ENCODE measurements at regions not wholly inside any gene's neighbourhood (a gene's known extent, or its start where the extent isn't known, plus 50 kb on each side); places are given as distances from the start of the nearest gene placed in this dataset.

DNA sequence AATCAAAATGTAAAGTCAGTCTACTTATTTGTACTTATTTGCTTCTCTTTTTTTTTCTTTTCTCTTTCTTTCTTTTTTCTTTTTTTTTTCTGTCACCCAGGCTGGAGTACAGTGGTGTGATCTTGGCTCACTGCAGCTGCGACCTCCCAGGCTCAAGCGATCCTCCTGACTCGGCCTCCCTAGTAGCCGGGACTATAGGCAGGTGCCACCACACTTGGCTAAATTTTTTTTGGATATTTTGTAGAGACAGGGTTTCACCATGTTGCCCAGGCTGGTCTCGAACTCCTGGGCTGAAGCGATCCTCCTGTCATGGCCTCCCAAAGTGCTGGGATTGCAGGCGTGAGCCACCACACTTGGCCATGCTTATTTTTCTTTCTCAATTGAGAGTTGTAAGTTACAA, 98.8 kb upstream of the ZBTB40 start:
- intact Hi-C loops (cut with micrococcal nuclease), result no loop called here
- no peaks in the 10 kb centered on the region for H3K4me1 ChIP-seq (ENCODE audit: control insufficient read depth in 2 of 2, insufficient read depth in 2 of 2, low read length in 2 of 2)
- no peaks in the 10 kb centered on the region for H3K36me3 ChIP-seq (ENCODE audit: control insufficient read depth in 2 of 3, insufficient read depth in 3 of 3, low read length in 3 of 3)
- ChIA-PET CTCF (no interaction called here), POLR2A (no interaction called here)
- Mint-ChIP-seq H3K4me3 (no peak overlapping the region), H3K36me3 (no peaks in the 10 kb centered on the region), H3K27ac (no peak overlapping the region), H3K4me1 (peaks cover 0 to 19% (median 11%) of the 10 kb centered on the region in 7 donors), H3K27me3 (peaks cover 62 to 75% (median 66%) of the 10 kb centered on the region in 5 donors), H3K9me3 (peaks cover 0 to 1% (median 0%) of the 10 kb centered on the region in 11 donors)
- H3K27ac ChIP-seq (ENCODE audit: low read depth, low read length), result no peak overlapping the region
- DNase-seq (no peak), ATAC-seq (no peak)
- H3K4me3 ChIP-seq (ENCODE audit: low read length), result no peak overlapping the region
- no peaks in the 10 kb centered on the region for H3K9me3 ChIP-seq (ENCODE audit: control insufficient read depth in 2 of 3, low read length in 3 of 3)
- H3K27me3 ChIP-seq (ENCODE audit: control insufficient read depth in 2 of 2, insufficient read depth in 2 of 2, low read length in 2 of 2), result peaks cover 0 to 10% of the 10 kb centered on the region in 2 donors

DNA sequence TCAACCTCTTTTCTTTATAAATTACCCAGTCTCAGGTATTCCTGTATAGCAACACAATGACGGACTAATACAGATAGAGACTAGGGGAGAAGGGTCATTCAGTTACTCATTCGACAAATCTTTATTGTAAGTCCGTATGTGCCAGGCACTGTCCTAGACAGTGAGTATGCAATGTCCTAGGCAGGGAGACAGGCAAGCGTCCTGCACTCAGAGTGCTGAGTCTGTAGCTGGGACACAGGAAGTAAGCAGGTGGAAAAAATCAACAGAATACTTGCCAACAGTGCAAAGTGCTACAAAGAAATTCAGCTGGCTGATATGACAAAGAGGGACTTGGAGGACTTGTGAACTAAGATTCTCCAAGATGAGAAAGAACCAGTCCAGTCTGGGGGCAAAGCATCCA, 92.2 kb upstream of the ZBTB40 start:
- H3K36me3 ChIP-seq (ENCODE audit: control insufficient read depth in 2 of 3, insufficient read depth in 3 of 3, low read length in 3 of 3), result no peaks in the 10 kb centered on the region
- no peak for DNase-seq
- H3K36me3 Mint-ChIP-seq, result no peaks in the 10 kb centered on the region
- H3K4me1 ChIP-seq (ENCODE audit: control insufficient read depth in 2 of 2, insufficient read depth in 2 of 2, low read length in 2 of 2), result no peaks in the 10 kb centered on the region
- no peak overlapping the region for H3K27ac Mint-ChIP-seq
- no peak overlapping the region for H3K27ac ChIP-seq (ENCODE audit: low read depth, low read length)
- no peak overlapping the region for H3K4me3 Mint-ChIP-seq
- CTCF ChIA-PET, result no interaction called here
- intact Hi-C loops (cut with micrococcal nuclease), result no loop called here
- no peak for ATAC-seq
- peaks cover 18 to 74% (median 48%) of the 10 kb centered on the region in 5 donors for H3K27me3 Mint-ChIP-seq
- H3K9me3 ChIP-seq (ENCODE audit: control insufficient read depth in 2 of 3, low read length in 3 of 3), result no peaks in the 10 kb centered on the region
- no peaks in the 10 kb centered on the region for H3K4me1 Mint-ChIP-seq
- POLR2A ChIA-PET, result no interaction called here
- no peaks in the 10 kb centered on the region for H3K9me3 Mint-ChIP-seq
- no peak overlapping the region for H3K4me3 ChIP-seq (ENCODE audit: low read length)
- H3K27me3 ChIP-seq (ENCODE audit: control insufficient read depth in 2 of 2, insufficient read depth in 2 of 2, low read length in 2 of 2), result peaks cover 0 to 4% of the 10 kb centered on the region in 2 donors

DNA sequence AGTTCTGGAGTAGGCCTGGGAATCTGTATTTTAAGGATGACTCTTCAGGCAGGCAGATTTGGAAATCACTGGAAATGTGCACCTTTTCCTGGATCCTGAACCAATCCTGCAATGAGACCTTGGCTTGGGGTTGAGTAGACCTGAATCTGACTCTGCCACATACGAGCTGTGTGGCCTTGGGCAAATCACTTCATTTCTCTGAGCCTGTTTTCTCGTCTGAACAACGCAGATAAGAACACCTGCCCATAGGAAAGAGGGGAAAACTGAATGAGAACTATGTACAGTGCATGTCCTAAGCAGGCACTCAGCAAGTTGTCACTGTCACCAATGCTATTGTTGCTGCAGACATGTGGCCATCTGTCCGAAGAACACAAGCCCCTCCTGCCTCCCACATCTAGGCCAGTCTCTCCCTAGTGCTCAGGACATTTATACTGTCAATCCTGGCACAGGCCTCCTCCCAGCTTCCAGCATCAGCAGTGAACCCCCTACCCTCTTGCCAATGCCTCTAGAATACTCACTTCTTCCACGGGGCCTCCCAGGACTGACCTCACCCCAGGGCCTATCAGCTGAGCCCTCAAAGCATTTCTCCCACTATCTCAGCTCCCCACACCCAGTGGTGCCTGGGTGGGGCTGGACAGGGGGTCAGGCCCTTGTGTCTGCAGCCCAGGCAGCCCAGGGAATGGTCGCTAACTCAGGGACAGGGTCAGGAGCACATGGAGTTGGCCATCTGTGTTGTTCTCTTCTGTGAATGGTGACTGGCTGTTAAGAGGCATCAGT, 88.8 kb upstream of the ZBTB40 start:
- H3K4me3 Mint-ChIP-seq, result no peak overlapping the region
- H3K4me1 Mint-ChIP-seq, result no peaks in the 10 kb centered on the region
- H3K27me3 ChIP-seq (ENCODE audit: control insufficient read depth in 2 of 2, insufficient read depth in 2 of 2, low read length in 2 of 2), result peaks cover 0 to 4% of the 10 kb centered on the region in 2 donors
- H3K4me1 ChIP-seq (ENCODE audit: control insufficient read depth in 2 of 2, insufficient read depth in 2 of 2, low read length in 2 of 2), result no peaks in the 10 kb centered on the region
- POLR2A ChIA-PET, result no interaction called here
- H3K27me3 Mint-ChIP-seq, result peaks cover 11 to 66% (median 44%) of the 10 kb centered on the region in 5 donors
- H3K36me3 ChIP-seq (ENCODE audit: control insufficient read depth in 2 of 3, insufficient read depth in 3 of 3, low read length in 3 of 3), result no peaks in the 10 kb centered on the region
- no peak overlapping the region for H3K4me3 ChIP-seq (ENCODE audit: low read length)
- H3K27ac ChIP-seq (ENCODE audit: low read depth, low read length), result no peak overlapping the region
- no peaks in the 10 kb centered on the region for H3K36me3 Mint-ChIP-seq
- intact Hi-C loops (cut with micrococcal nuclease), result no loop called here
- H3K9me3 ChIP-seq (ENCODE audit: control insufficient read depth in 2 of 3, low read length in 3 of 3), result no peaks in the 10 kb centered on the region
- H3K9me3 Mint-ChIP-seq, result no peaks in the 10 kb centered on the region
- DNase-seq (no peak), ATAC-seq (no peak)
- no peak overlapping the region for H3K27ac Mint-ChIP-seq
- CTCF ChIA-PET, result no interaction called here

DNA sequence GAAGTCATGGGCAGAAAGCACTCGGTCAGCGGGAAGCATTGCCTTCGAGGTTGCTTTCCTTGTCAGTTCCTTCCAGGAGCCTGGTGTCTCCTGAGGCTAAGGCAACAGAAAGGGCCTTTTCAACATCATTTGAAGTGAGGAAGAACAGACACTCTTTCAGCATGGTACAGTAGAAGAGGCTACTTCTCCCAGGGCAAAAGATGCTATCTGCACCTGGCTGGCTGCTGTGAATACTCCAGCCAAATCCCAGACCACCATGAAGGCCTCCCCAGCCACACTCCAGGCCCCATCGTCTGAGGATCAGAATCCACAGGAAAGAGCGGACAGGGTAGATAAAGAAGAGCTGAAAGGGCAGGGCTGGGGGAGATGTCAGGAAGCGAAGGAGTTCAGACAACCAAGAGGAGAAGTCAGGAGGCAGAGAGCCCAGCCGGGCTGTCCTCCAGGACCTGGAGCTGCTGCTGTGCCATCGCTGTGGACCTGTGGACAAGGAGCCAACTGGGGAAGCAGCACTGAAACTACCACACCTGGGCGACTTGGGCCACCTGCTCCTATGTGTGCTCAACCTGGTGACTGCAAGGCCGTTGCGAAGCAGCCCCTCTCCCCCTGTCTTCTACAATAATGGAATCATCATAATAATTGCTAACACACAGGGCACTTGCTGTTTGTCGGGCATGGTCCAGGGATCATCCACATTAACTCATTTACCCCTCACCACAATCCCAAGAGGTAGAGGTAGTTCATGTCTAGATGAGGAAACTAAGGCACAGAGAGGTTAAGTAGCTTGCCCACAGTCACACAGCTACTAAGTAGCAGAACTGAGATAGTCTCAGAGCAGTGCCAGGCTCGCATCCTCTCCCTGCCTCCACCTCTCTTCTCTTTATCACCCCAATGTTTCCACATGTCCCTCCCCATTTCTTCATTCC, 88.0 kb upstream of the ZBTB40 start:
- intact Hi-C loops (cut with micrococcal nuclease), result no loop called here
- ATAC-seq (no peak), DNase-seq (no peak)
- Mint-ChIP-seq H3K27me3 (peaks cover 14 to 66% (median 42%) of the 10 kb centered on the region in 5 donors), H3K9me3 (no peaks in the 10 kb centered on the region), H3K27ac (no peak overlapping the region), H3K4me1 (no peaks in the 10 kb centered on the region), H3K4me3 (no peak overlapping the region), H3K36me3 (no peaks in the 10 kb centered on the region)
- H3K36me3 ChIP-seq (ENCODE audit: control insufficient read depth in 2 of 3, insufficient read depth in 3 of 3, low read length in 3 of 3), result no peaks in the 10 kb centered on the region
- no peaks in the 10 kb centered on the region for H3K9me3 ChIP-seq (ENCODE audit: control insufficient read depth in 2 of 3, low read length in 3 of 3)
- no peak overlapping the region for H3K4me3 ChIP-seq (ENCODE audit: low read length)
- ChIA-PET CTCF (no interaction called here), POLR2A (no interaction called here)
- no peaks in the 10 kb centered on the region for H3K4me1 ChIP-seq (ENCODE audit: control insufficient read depth in 2 of 2, insufficient read depth in 2 of 2, low read length in 2 of 2)
- no peak overlapping the region for H3K27ac ChIP-seq (ENCODE audit: low read depth, low read length)
- H3K27me3 ChIP-seq (ENCODE audit: control insufficient read depth in 2 of 2, insufficient read depth in 2 of 2, low read length in 2 of 2), result peaks cover 0 to 4% of the 10 kb centered on the region in 2 donors

DNA sequence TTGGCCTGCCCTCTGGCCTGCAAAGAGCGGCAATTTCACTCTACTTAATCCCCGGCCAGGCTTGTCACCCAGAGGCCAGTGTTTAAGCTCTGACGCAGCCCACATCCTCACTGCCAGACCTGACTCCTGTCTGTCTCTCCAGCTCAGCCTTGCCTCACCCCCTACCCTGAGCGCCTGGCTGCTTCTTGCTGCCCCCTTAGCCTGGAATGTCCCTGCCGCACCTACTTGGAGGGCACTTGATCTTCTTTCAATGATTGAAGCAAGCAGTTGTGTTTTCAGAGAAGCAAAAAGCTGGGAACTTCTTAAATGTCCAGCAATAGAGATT, 87.4 kb upstream of the ZBTB40 start:
- H3K27me3 Mint-ChIP-seq, result peaks cover 14 to 65% (median 42%) of the 10 kb centered on the region in 5 donors

DNA sequence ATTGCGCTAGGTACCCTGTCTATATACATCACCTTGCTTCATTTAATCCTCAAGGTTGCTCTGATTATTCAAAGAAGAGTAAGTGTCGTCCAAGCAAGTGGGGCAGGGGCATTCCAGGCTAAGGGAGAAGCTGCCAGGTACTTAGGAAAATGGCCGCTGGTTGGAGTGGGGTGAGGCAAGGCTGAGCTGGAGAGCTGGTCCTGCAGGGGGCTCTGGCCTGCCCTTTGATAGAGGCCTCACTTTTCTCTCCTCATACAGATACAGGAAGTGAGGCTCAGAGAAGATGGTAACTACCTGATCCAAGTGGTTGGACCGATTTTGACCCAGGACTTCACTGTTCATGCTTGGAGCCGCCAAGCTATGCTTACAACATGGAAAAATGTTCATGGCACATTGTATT, 86.9 kb upstream of the ZBTB40 start:
- Histone ChIP-seq H3K4me3 (ENCODE audit: low read length) (no peak overlapping the region), H3K27ac (ENCODE audit: low read depth, low read length) (no peak overlapping the region), H3K9me3 (ENCODE audit: control insufficient read depth in 2 of 3, low read length in 3 of 3) (no peaks in the 10 kb centered on the region), H3K27me3 (ENCODE audit: control insufficient read depth in 2 of 2, insufficient read depth in 2 of 2, low read length in 2 of 2) (no peaks in the 10 kb centered on the region), H3K36me3 (ENCODE audit: control insufficient read depth in 2 of 3, insufficient read depth in 3 of 3, low read length in 3 of 3) (no peaks in the 10 kb centered on the region), H3K4me1 (ENCODE audit: control insufficient read depth in 2 of 2, insufficient read depth in 2 of 2, low read length in 2 of 2) (no peaks in the 10 kb centered on the region)
- DNase-seq (no peak), ATAC-seq (no peak)
- Mint-ChIP-seq H3K4me1 (no peaks in the 10 kb centered on the region), H3K36me3 (no peaks in the 10 kb centered on the region), H3K27me3 (peaks cover 12 to 60% (median 39%) of the 10 kb centered on the region in 5 donors), H3K9me3 (no peaks in the 10 kb centered on the region), H3K4me3 (no peak overlapping the region), H3K27ac (no peak overlapping the region)
- intact Hi-C loops (cut with micrococcal nuclease), result no loop called here
- CTCF ChIA-PET, result no interaction called here
- POLR2A ChIA-PET, result no interaction called here

More for the DNA sequence above, 87.4 kb upstream of the ZBTB40 start:
- DNase-seq (no peak), ATAC-seq (no peak)
- Histone ChIP-seq H3K27ac (ENCODE audit: low read depth, low read length) (no peak overlapping the region), H3K4me1 (ENCODE audit: control insufficient read depth in 2 of 2, insufficient read depth in 2 of 2, low read length in 2 of 2) (no peaks in the 10 kb centered on the region), H3K9me3 (ENCODE audit: control insufficient read depth in 2 of 3, low read length in 3 of 3) (no peaks in the 10 kb centered on the region), H3K4me3 (ENCODE audit: low read length) (no peak overlapping the region), H3K27me3 (ENCODE audit: control insufficient read depth in 2 of 2, insufficient read depth in 2 of 2, low read length in 2 of 2) (no peaks in the 10 kb centered on the region), H3K36me3 (ENCODE audit: control insufficient read depth in 2 of 3, insufficient read depth in 3 of 3, low read length in 3 of 3) (no peaks in the 10 kb centered on the region)
- no peaks in the 10 kb centered on the region for H3K36me3 Mint-ChIP-seq
- no peaks in the 10 kb centered on the region for H3K9me3 Mint-ChIP-seq
- ChIA-PET CTCF (no interaction called here), POLR2A (no interaction called here)
- no peaks in the 10 kb centered on the region for H3K4me1 Mint-ChIP-seq
- H3K4me3 Mint-ChIP-seq, result no peak overlapping the region
- intact Hi-C loops (cut with micrococcal nuclease), result no loop called here
- H3K27ac Mint-ChIP-seq, result no peak overlapping the region
